Nephron progenitor cell (in vitro differentiated cells): ENCODE measurements at regions not wholly inside any gene's neighbourhood (a gene's known extent, or its start where the extent isn't known, plus 50 kb on each side); places are given as distances from the start of the nearest gene placed in this dataset.

ENCODE experiments used
- DNase-seq: peaks from one replicate; pipeline ENCODE4 v3.0.0; 2021
- H3K27ac Mint-ChIP-seq: 2 replicates; pipeline ENCODE4 v1.8.0; 2021; ENCODE audit warnings: mild to moderate bottlenecking, moderate library complexity, mixed read lengths
- H3K27me3 Mint-ChIP-seq: 2 replicates; pipeline ENCODE4 v1.8.0; 2021; ENCODE audit warnings: mild to moderate bottlenecking, low read depth, mixed read lengths; ENCODE audit not compliant: poor library complexity
- H3K36me3 Mint-ChIP-seq: 2 replicates; pipeline ENCODE4 v1.8.0; 2021; ENCODE audit warnings: low read depth, mixed read lengths
- H3K4me1 Mint-ChIP-seq: 2 replicates; pipeline ENCODE4 v1.8.0; 2021; ENCODE audit warnings: mixed read lengths
- H3K4me3 Mint-ChIP-seq: 2 replicates; pipeline ENCODE4 v1.8.0; 2021; ENCODE audit warnings: mild to moderate bottlenecking, moderate library complexity, mixed read lengths
- H3K9me3 Mint-ChIP-seq: 2 replicates; pipeline ENCODE4 v1.8.0; 2021; ENCODE audit warnings: mild to moderate bottlenecking, moderate library complexity, mixed read lengths
- TF ChIP-seq, protein P1 (sequence below): fragments of 200-600 bp; sonication (generic); IDR thresholded peaks from 2 replicates; pipeline ENCODE4 v1.5.0; 2021; ENCODE audit warnings: antibody characterized with exemption

DNA sequence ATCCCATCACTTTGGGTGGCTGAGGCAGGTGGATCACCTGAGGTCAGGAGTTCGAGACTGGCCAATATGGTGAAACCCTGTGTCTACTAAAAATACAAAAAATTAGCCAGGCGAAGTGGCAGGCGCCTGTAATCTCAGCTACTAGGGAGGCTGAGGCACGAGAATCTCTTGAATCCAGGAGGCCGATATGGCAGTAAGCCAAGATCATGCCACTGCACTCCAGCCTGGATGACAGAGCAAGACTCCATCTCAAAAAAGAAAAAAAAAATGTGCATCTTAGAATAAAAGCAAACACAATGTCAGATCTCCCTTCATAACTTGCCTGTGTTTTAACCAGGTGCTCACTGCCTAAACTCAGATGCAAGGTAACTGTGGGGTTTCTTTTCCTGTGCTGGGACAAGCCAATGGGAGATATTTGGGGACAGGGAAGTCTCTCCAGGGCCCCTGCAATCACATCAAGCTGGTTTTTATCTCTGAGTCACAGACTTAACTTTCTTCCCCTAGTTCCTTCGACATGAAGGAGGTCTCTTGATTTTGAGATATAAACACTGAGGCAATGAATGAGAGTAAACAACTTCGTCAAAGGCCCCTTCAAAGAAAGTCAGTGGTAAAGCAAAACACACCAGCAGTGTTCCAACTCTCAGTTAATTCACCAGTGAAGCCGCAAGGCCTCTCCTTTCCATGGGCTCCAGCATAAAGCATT is 99.1 kb downstream of the SNX18 start:
- no peak for DNase-seq
- no peaks in the 10 kb centered on the region for H3K9me3 Mint-ChIP-seq
- H3K36me3 Mint-ChIP-seq, result no peaks in the 10 kb centered on the region
- H3K4me3 Mint-ChIP-seq, result no peak overlapping the region
- TF ChIP-seq, protein P1, sequence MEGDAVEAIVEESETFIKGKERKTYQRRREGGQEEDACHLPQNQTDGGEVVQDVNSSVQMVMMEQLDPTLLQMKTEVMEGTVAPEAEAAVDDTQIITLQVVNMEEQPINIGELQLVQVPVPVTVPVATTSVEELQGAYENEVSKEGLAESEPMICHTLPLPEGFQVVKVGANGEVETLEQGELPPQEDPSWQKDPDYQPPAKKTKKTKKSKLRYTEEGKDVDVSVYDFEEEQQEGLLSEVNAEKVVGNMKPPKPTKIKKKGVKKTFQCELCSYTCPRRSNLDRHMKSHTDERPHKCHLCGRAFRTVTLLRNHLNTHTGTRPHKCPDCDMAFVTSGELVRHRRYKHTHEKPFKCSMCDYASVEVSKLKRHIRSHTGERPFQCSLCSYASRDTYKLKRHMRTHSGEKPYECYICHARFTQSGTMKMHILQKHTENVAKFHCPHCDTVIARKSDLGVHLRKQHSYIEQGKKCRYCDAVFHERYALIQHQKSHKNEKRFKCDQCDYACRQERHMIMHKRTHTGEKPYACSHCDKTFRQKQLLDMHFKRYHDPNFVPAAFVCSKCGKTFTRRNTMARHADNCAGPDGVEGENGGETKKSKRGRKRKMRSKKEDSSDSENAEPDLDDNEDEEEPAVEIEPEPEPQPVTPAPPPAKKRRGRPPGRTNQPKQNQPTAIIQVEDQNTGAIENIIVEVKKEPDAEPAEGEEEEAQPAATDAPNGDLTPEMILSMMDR, result no peak
- no peak overlapping the region for H3K27ac Mint-ChIP-seq
- peaks cover 4% of the 10 kb centered on the region for H3K27me3 Mint-ChIP-seq
- H3K4me1 Mint-ChIP-seq, result peaks cover 48% of the 10 kb centered on the region

DNA sequence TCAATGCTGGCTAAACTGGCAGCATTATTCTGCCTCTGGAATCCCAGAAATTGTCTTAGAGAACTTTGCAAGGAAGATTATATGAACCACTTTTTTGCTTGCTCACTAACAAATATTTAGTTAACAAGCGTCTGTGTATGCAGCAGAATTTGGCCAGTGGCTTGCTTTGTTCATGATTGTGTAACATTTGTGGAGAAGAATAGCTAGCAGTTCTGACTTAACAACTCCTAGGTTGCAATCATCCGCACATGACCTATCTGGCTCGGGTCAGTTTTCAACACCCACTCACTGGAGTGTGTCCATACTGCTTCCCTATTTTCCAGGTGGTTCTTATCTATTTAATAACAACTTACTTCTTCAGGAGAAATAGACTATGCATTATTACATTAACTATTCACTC is 98.5 kb downstream of the SNX18 start:
- TF ChIP-seq, protein P1, result no peak
- Mint-ChIP-seq H3K27ac (no peak overlapping the region), H3K27me3 (peaks cover 8% of the 10 kb centered on the region), H3K4me1 (peaks cover 55% of the 10 kb centered on the region), H3K4me3 (no peak overlapping the region), H3K9me3 (no peaks in the 10 kb centered on the region), H3K36me3 (no peaks in the 10 kb centered on the region)
- DNase-seq, result no peak

DNA sequence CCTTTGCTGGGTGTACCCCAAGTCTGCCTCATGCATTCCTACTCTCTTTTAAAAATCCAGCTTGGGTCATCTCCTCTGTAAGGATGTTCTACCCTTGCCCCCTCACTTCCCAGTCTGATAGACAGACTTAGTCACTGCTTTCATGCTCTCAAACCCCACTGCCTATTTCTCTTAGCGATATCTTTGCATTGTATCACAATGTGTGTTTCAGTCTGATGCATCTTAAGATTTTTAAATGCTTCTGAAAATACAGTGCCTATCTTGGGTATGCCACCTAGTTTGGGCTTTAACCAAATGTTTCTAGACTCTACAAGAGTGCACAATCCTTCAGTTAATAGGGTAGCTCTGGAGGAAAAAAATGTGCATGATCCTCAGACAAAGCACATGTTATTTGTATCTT is 97.8 kb downstream of the SNX18 start:
- DNase-seq, result no peak
- TF ChIP-seq, protein P1, result no peak
- peak overlapping the region; percentile 2 for H3K27ac Mint-ChIP-seq
- no peak overlapping the region for H3K4me3 Mint-ChIP-seq
- H3K9me3 Mint-ChIP-seq, result no peaks in the 10 kb centered on the region
- peaks cover 9% of the 10 kb centered on the region for H3K27me3 Mint-ChIP-seq
- H3K4me1 Mint-ChIP-seq, result peaks cover 61% of the 10 kb centered on the region
- H3K36me3 Mint-ChIP-seq, result no peaks in the 10 kb centered on the region

DNA sequence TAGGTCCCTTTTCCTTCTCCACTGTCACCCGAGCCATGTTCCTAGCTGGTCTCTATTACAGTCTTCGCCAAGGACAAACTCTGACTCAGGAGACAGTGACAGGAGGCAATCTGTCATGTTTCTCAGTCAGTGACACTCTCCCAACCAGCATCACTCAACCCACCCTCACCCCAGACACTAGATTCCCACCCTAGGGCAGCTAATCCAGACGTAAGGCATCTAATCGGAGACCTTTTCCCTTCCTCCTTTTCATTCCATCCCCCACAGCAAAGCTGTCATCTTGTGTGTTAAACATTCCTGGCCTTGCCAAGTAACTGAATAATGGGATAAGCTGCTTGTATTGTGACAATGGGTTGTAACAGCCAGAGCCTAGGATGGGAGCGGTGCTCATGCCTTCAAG is 95.2 kb downstream of the SNX18 start:
- no peak overlapping the region for H3K4me3 Mint-ChIP-seq
- H3K27me3 Mint-ChIP-seq, result peaks cover 14% of the 10 kb centered on the region
- peaks cover 8% of the 10 kb centered on the region for H3K9me3 Mint-ChIP-seq
- TF ChIP-seq, protein P1, result no peak
- DNase-seq, result no peak
- H3K4me1 Mint-ChIP-seq, result peaks cover 41% of the 10 kb centered on the region
- H3K27ac Mint-ChIP-seq, result peak overlapping the region; percentile 28
- H3K36me3 Mint-ChIP-seq, result peaks cover 7% of the 10 kb centered on the region

DNA sequence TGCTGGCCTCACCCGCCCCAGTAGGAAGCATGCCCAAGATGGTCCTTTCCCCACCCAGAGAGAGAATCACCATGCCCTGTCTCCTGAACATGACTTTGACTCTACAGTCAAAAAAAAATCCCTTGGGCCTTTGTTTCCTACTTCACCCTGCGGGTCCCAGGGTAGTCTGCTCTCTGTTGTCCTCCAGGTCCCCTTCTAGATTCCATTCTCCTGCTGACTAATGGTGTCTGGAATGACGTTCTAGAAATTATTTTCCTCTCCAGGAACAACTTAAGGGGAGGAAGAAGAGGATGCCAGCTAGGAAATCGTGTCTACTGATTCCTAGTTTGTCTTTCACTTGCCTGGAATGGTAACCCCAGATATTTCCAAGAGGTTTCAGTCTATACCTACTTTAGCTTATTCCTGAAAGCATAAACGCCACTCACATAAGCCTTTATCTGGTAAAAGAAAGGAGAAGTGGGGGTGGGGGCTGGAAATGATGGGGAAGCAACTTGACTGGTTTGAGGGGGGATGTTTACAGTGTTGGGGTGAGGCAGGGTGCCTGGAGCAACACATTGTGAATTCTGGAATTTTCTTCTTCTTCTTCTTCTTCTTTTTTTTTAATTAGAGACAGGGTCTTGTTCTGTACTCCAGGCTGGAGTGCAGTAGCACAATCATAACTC is 93.9 kb downstream of the SNX18 start:
- peaks cover 7% of the 10 kb centered on the region for H3K36me3 Mint-ChIP-seq
- TF ChIP-seq, protein P1, result no peak
- no peak overlapping the region for H3K4me3 Mint-ChIP-seq
- H3K4me1 Mint-ChIP-seq, result peaks cover 35% of the 10 kb centered on the region
- H3K27me3 Mint-ChIP-seq, result peaks cover 14% of the 10 kb centered on the region
- no peak for DNase-seq
- H3K9me3 Mint-ChIP-seq, result peaks cover 8% of the 10 kb centered on the region
- H3K27ac Mint-ChIP-seq, result peak overlapping the region; percentile 34
